Psoas muscle (tissue), 7 donors: ENCODE measurements at regions not wholly inside any gene's neighbourhood (a gene's known extent, or its start where the extent isn't known, plus 50 kb on each side); places are given as distances from the start of the nearest gene placed in this dataset.

Experiments
- ATAC-seq, 4 donors: fragments of 200-7000 bp; cut with Tn5 transposase; one replicate each; pipeline ENCODE4 v1.9.1; 2020; ENCODE audit warnings: moderate library complexity in 3 of 4, mild to moderate bottlenecking in 2 of 4
- DNase-seq, 2 donors: peaks; one replicate each; pipeline ENCODE4 v3.0.0-alpha.2; 2020
- H3K27ac ChIP-seq: fragments of 200-600 bp; one replicate; pipeline ENCODE4 v1.8.0; 2022
- H3K27me3 ChIP-seq, 3 donors: fragments of 200-600 bp in 1 of 3; one replicate each; pipeline versions ENCODE4 v1.6.1 to v1.8.0; 2013 to 2022; ENCODE audit warnings: low read length in 2 of 3, mild to moderate bottlenecking in 2 of 3, moderate library complexity in 1 of 3; ENCODE audit not compliant: insufficient read depth in 3 of 3
- H3K36me3 ChIP-seq, 2 donors: fragments of 200-600 bp in 1 of 2; one replicate each; pipeline versions ENCODE4 v1.6.1 to v1.8.0; 2013 to 2022; ENCODE audit warnings: low read depth in 1 of 2, mild to moderate bottlenecking in 1 of 2, moderate library complexity in 1 of 2; ENCODE audit not compliant: insufficient read depth in 1 of 2
- H3K4me1 ChIP-seq: fragments of 200-600 bp; one replicate; pipeline ENCODE4 v1.8.0; 2022
- H3K4me3 ChIP-seq: fragments of 200-600 bp; one replicate; pipeline ENCODE4 v1.8.0; 2022; ENCODE audit warnings: mild to moderate bottlenecking
- H3K9me3 ChIP-seq: fragments of 200-600 bp; one replicate; pipeline ENCODE4 v1.8.0; 2022
- CTCF ChIP-seq: fragments of 200-600 bp; IDR thresholded peaks from one replicate; pipeline ENCODE4 v1.8.0; 2022; ENCODE audit warnings: antibody characterized with exemption
- WGBS, 3 donors: extraction: QIAGEN DNeasy Blood & Tissue Kit; methylation state at CpG; one replicate each; pipeline versions ENCODE4 v1.1.6 to v1.1.7; 2013; 5-methylcytosine and 5-hydroxymethylcytosine counted together
- intact Hi-C, 2 donors: fragments of 100-400 bp; cut with DNase I; formaldehyde crosslinking; loops; one replicate each; pipeline versions ENCODE4 v1.11.0 to v1.14.2; 2022
- donor health status: healthy with polysubstance abuse.
- donor health status: DM: no; HTN: no; CAD: no; lungs with moderate emphysema.
- donor health status: Bipolar disorder and iron deficiency.
- donor health status: healthy.
- donor health status: DM: yes; HTN: yes; CAD: no.
- donor health status: DM: no; HTN: no; CAD: no.
- donor health status: DM: yes; HTN: yes; CAD: no.

GRCh38 chr7:123319911-123320310, 120.1 kb upstream of the SLC13A1 start:
- H3K4me3 ChIP-seq: no peak overlapping the region
- no peak overlapping the region for H3K27ac ChIP-seq
- no peak for TF ChIP-seq CTCF
- DNase-seq (no peak), ATAC-seq (no peak)
- 78 to 82% (median 79%) methylated on average over 3 of the region's 3 CpGs for WGBS, 3 donors
- no peaks in the 10 kb centered on the region for H3K4me1 ChIP-seq
- intact Hi-C loops: no loop called here
- no peaks in the 10 kb centered on the region for H3K36me3 ChIP-seq
- no peaks in the 10 kb centered on the region for H3K27me3 ChIP-seq
- H3K9me3 ChIP-seq: peaks cover 2% of the 10 kb centered on the region

GRCh38 chr7:123314886-123315285, 115.1 kb upstream of the SLC13A1 start:
- no peak overlapping the region for H3K4me3 ChIP-seq
- no peak overlapping the region for H3K27ac ChIP-seq
- intact Hi-C loops: no loop called here
- DNase-seq (no peak), ATAC-seq (no peak)
- TF ChIP-seq CTCF: no peak
- 78 to 87% (median 80%) methylated on average over 1 of the region's 1 CpG for WGBS, 3 donors
- no peaks in the 10 kb centered on the region for H3K36me3 ChIP-seq
- H3K4me1 ChIP-seq: no peaks in the 10 kb centered on the region
- no peaks in the 10 kb centered on the region for H3K27me3 ChIP-seq
- H3K9me3 ChIP-seq: no peaks in the 10 kb centered on the region

- H3K27ac ChIP-seq: no peak overlapping the region
- no peak for DNase-seq
- TF ChIP-seq CTCF: no peak
- H3K27me3 ChIP-seq: no peaks in the 10 kb centered on the region
- no peaks in the 10 kb centered on the region for H3K9me3 ChIP-seq
- no peak for ATAC-seq
- intact Hi-C loops: no loop called here
- no peaks in the 10 kb centered on the region for H3K4me1 ChIP-seq
- 84 to 88% (median 86%) methylated on average over 2 of the region's 2 CpGs for WGBS, 3 donors
- H3K4me3 ChIP-seq: no peak overlapping the region
- no peaks in the 10 kb centered on the region for H3K36me3 ChIP-seq
Measured at GRCh38 chr7:123308254-123308951, 108.6 kb upstream of the SLC13A1 start.

- no peak overlapping the region for H3K4me3 ChIP-seq
- WGBS, 3 donors: 72 to 82% (median 74%) methylated on average over 2 of the region's 2 CpGs
- no peaks in the 10 kb centered on the region for H3K36me3 ChIP-seq
- intact Hi-C loops: no loop called here
- no peak for DNase-seq
- no peak overlapping the region for H3K27ac ChIP-seq
- no peak for TF ChIP-seq CTCF
- H3K27me3 ChIP-seq: no peaks in the 10 kb centered on the region
- no peak for ATAC-seq
- no peaks in the 10 kb centered on the region for H3K4me1 ChIP-seq
- no peaks in the 10 kb centered on the region for H3K9me3 ChIP-seq
Measured at GRCh38 chr7:123305840-123306375, 106.1 kb upstream of the SLC13A1 start.

- Histone ChIP-seq H3K36me3 (no peaks in the 10 kb centered on the region), H3K9me3 (no peaks in the 10 kb centered on the region), H3K27me3 (no peaks in the 10 kb centered on the region), H3K27ac (no peak overlapping the region), H3K4me3 (no peak overlapping the region), H3K4me1 (no peaks in the 10 kb centered on the region)
- WGBS, 3 donors: 65 to 71% (median 68%) methylated on average over 1 of the region's 1 CpG
- intact Hi-C loops: no loop called here
- no peak for ATAC-seq
- no peak for DNase-seq
- no peak for TF ChIP-seq CTCF
Measured at GRCh38 chr7:123303926-123304325, 104.2 kb upstream of the SLC13A1 start.
